ENCODE measurements at regions not wholly inside any gene's neighbourhood (a gene's known extent, or its start where the extent isn't known, plus 50 kb on each side); places are given as distances from the start of the nearest gene placed in this dataset.

- intact Hi-C loops (cut with DNase I): no loop called here
- 89 to 91% methylated on average over 3 of the region's 3 CpGs for WGBS, 2 donors
Observed at GRCh38 chr12:42774238-42774637, 184.7 kb upstream of the PRICKLE1 start.

GRCh38 chr12:42770261-42770660 lies 180.7 kb upstream of the PRICKLE1 start:
- TF ChIP-seq CTCF (IDR thresholded peaks at IDR 0.05): no peak
- 33 to 48% methylated on average over 3 of the region's 3 CpGs for WGBS, 2 donors
- Histone ChIP-seq H3K4me3 (no peak overlapping the region), H3K27me3 (no peaks in the 10 kb centered on the region), H3K27ac (no peak overlapping the region), H3K4me1 (peaks cover 0 to 6% (median 0%) of the 10 kb centered on the region in 3 donors), H3K36me3 (no peaks in the 10 kb centered on the region), H3K9me3 (no peaks in the 10 kb centered on the region)
- DNase-seq: peak in 1 of 6 donors; percentile 10
- no peak for FAIRE-seq
- intact Hi-C loops (cut with DNase I): no loop called here
- ATAC-seq: peak in 3 of 4 donors; percentile 38 to 63 (median 47)

More at GRCh38 chr12:42774238-42774637, 184.7 kb upstream of the PRICKLE1 start:
- FAIRE-seq (no peak), ATAC-seq (no peak), DNase-seq (no peak)
- Histone ChIP-seq H3K4me1 (no peaks in the 10 kb centered on the region), H3K36me3 (no peaks in the 10 kb centered on the region), H3K27me3 (no peaks in the 10 kb centered on the region), H3K9me3 (no peaks in the 10 kb centered on the region), H3K27ac (no peak overlapping the region), H3K4me3 (no peak overlapping the region)
- no peak for TF ChIP-seq CTCF (IDR thresholded peaks at IDR 0.05)

DNA sequence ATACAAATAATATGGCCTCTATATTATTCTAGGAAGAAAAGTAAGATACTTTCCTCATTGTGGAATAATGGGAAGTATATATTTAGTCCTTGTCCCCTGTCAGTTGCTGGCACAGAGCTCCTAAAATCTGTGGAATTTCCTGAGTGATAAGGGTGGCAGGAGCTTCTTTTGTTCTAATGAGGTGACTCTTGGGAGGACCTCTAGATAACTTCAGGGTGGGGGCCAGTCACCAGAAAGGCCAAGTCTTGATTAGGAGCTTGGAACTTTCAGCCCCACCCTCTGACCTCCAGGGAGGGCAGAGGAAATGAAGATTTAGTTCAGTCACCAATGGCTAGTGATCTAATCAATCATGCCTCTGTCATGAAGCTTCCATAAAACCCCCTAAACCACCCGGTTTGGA lies 179.9 kb upstream of the PRICKLE1 start:
- H3K27ac ChIP-seq: no peak overlapping the region
- no peaks in the 10 kb centered on the region for H3K36me3 ChIP-seq
- WGBS, 2 donors: 33 to 37% methylated on average over 1 of the region's 1 CpG
- H3K4me1 ChIP-seq: peaks cover 0 to 6% (median 0%) of the 10 kb centered on the region in 3 donors
- no peak overlapping the region for H3K4me3 ChIP-seq
- no peaks in the 10 kb centered on the region for H3K27me3 ChIP-seq
- FAIRE-seq (no peak), ATAC-seq (no peak), DNase-seq (no peak)
- intact Hi-C loops (cut with DNase I): no loop called here
- H3K9me3 ChIP-seq: no peaks in the 10 kb centered on the region
- no peak for TF ChIP-seq CTCF (IDR thresholded peaks at IDR 0.05)

DNA sequence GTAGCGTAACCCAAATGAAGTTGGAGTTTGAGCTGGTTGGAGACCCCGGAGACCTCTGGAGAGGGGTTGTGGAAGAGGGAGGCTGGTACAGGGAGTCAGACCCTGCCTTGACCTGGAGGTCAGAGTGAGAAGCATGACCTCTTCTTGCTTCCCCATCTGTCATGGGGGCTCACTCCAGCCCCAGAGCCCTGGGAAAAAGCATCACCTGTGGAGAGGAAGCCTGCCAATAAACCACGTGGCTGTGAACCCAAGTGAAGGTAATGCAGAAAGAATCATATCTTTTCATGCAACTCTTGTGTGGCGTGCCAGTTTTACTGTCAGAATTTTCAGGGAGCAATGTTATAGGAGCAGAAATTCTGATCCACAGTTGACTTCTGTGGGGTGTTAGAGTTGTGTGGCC lies 178.5 kb upstream of the PRICKLE1 start:
- intact Hi-C loops (cut with DNase I): no loop called here
- no peak for FAIRE-seq

More for the DNA sequence above, 178.5 kb upstream of the PRICKLE1 start:
- H3K9me3 ChIP-seq: no peaks in the 10 kb centered on the region
- peak; percentile 79 to 89 (median 82) for ATAC-seq
- H3K36me3 ChIP-seq: no peaks in the 10 kb centered on the region
- 58 to 60% methylated on average over 4 of the region's 4 CpGs for WGBS, 2 donors
- peaks cover 0 to 6% (median 0%) of the 10 kb centered on the region in 3 donors for H3K4me1 ChIP-seq
- no peak overlapping the region for H3K27ac ChIP-seq
- no peaks in the 10 kb centered on the region for H3K27me3 ChIP-seq
- H3K4me3 ChIP-seq: no peak overlapping the region
- DNase-seq: peak; percentile 41 to 78 (median 64)
- no peak for TF ChIP-seq CTCF (IDR thresholded peaks at IDR 0.05)
